ENCODE measurements at regions not wholly inside any gene's neighbourhood (a gene's known extent, or its start where the extent isn't known, plus 50 kb on each side); places are given as distances from the start of the nearest gene placed in this dataset.

GRCh38 chr4:176441594-176441993 is 121.8 kb downstream of the SPCS3 start (continued):
- no peak for TF ChIP-seq MAX (CRISPR knock-in tag; IDR thresholded peaks at IDR 0.05)
- no peak for TF ChIP-seq TEAD4 (CRISPR knock-in tag; IDR thresholded peaks at IDR 0.05)
- no peak for TF ChIP-seq AR (CRISPR knock-in tag; IDR thresholded peaks at IDR 0.05)
- TF ChIP-seq NR1H2 (CRISPR knock-in tag; IDR thresholded peaks at IDR 0.05): no peak
- TF ChIP-seq ELF4 (CRISPR knock-in tag; IDR thresholded peaks at IDR 0.05; ENCODE audit: low read depth): no peak
- no peak for TF ChIP-seq GRHL2 (CRISPR knock-in tag; IDR thresholded peaks at IDR 0.05; ENCODE audit: insufficient replicate concordance, severe bottlenecking)
- TF ChIP-seq FOXK1 (CRISPR knock-in tag; IDR thresholded peaks at IDR 0.05): no peak

GRCh38 chr4:176443117-176443516 is 123.4 kb downstream of the SPCS3 start:
- no peaks in the 10 kb centered on the region for H3K4me1 Mint-ChIP-seq
- ChIA-PET POLR2A (no interaction called here), CTCF (no interaction called here)
- DNase-seq (ENCODE audit: low spot score) (no peak), ATAC-seq (no peak)
- no peaks in the 10 kb centered on the region for H3K9me3 Mint-ChIP-seq
- no peaks in the 10 kb centered on the region for H3K36me3 Mint-ChIP-seq
- no peak for TF ChIP-seq ZBTB21 (CRISPR knock-in tag; IDR thresholded peaks at IDR 0.05; ENCODE audit: borderline replicate concordance)
- no peak for TF ChIP-seq USF2 (CRISPR knock-in tag; IDR thresholded peaks at IDR 0.05)
- TF ChIP-seq TEAD1 (CRISPR knock-in tag; IDR thresholded peaks at IDR 0.05): no peak
- TF ChIP-seq ARID4B (CRISPR knock-in tag; IDR thresholded peaks at IDR 0.05; ENCODE audit: borderline replicate concordance): no peak
- no peak for TF ChIP-seq IRF2 (CRISPR knock-in tag; IDR thresholded peaks at IDR 0.05; ENCODE audit: borderline replicate concordance, low read depth)
- TF ChIP-seq PREB (CRISPR knock-in tag; IDR thresholded peaks at IDR 0.05; ENCODE audit: borderline replicate concordance): no peak
- no peak for TF ChIP-seq RORB (CRISPR knock-in tag; IDR thresholded peaks at IDR 0.05)
- no peaks in the 10 kb centered on the region for H3K27me3 Mint-ChIP-seq (ENCODE audit: low read depth)
- no peak overlapping the region for H3K4me3 Mint-ChIP-seq
- no peak overlapping the region for H3K27ac Mint-ChIP-seq
